H1 (cell line): ENCODE measurements at regions not wholly inside any gene's neighbourhood (a gene's known extent, or its start where the extent isn't known, plus 50 kb on each side); places are given as distances from the start of the nearest gene placed in this dataset.

Experiments used
- ATF3 ChIP-seq: IDR thresholded peaks from 2 replicates; pipeline ENCODE4 v1.6.1; 2011; ENCODE audit warnings: low read depth, mild to moderate bottlenecking, low read length; ENCODE audit not compliant: insufficient read depth
- CREB1 ChIP-seq: IDR thresholded peaks from 2 replicates; pipeline ENCODE4 v1.6.1; 2012; ENCODE audit warnings: inconsistent platforms
- NRF1 ChIP-seq: IDR thresholded peaks from 2 replicates; pipeline ENCODE4 v1.6.1; 2011; ENCODE audit warnings: mild to moderate bottlenecking, low read depth, low read length, improper control_type of control experiment
- POLR2AphosphoS5 ChIP-seq: IDR thresholded peaks from 2 replicates; pipeline ENCODE4 v1.6.1; 2011; ENCODE audit warnings: low read depth, low read length
- RAD21 ChIP-seq, 2 experiments: IDR thresholded peaks in 1 of 2; conservative IDR thresholded peaks in 1 of 2; 2 replicates each; pipeline ENCODE4 v1.6.1; 2011; ENCODE audit warnings: low read depth in 2 of 2, low read length in 2 of 2, improper control_type of control experiment in 1 of 2, inconsistent platforms in 1 of 2, mild to moderate bottlenecking in 1 of 2, moderate library complexity in 1 of 2
- USF2 ChIP-seq: IDR thresholded peaks from 2 replicates; pipeline ENCODE4 v1.6.1; 2011; ENCODE audit warnings: low read length, improper control_type of control experiment

GRCh38 chr6:62523630-62524029 is 237.6 kb upstream of the KHDRBS2 start (continued):
- TF ChIP-seq CREB1 (no peak), POLR2AphosphoS5 (no peak), USF2 (no peak), NRF1 (no peak), RAD21 (IDR thresholded peaks at IDR 0.05 in 1 of 2, conservative IDR thresholded peaks at IDR 0.05 in 1 of 2; ENCODE audit: low read depth in 2 of 2, low read length in 2 of 2) (no peak), ATF3 (no peak)
